SK-N-SH (cell line): ENCODE measurements at regions not wholly inside any gene's neighbourhood (a gene's known extent, or its start where the extent isn't known, plus 50 kb on each side); places are given as distances from the start of the nearest gene placed in this dataset.
A peak's percentile ranks its signal among the peaks of the same experiment; 100 is the strongest.

Experiments
- CHD2 ChIP-seq: fragments of 150-350 bp; IDR thresholded peaks from 2 replicates; pipeline ENCODE4 v1.6.1; 2018; ENCODE audit warnings: low read length; ENCODE audit not compliant: partially characterized antibody
- EP300 ChIP-seq, 2 experiments: IDR thresholded peaks; 2 replicates each; pipeline versions ENCODE4 v1.4.0 to v1.6.1; 2012; ENCODE audit warnings: borderline replicate concordance in 1 of 2, low read depth in 1 of 2, low read length in 1 of 2
- JUND ChIP-seq: IDR thresholded peaks from 2 replicates; pipeline ENCODE4 v1.4.0; 2012
- MEF2A ChIP-seq: IDR thresholded peaks from 2 replicates; pipeline ENCODE4 v1.4.0; 2012; ENCODE audit warnings: low read depth, borderline replicate concordance
- MXI1 ChIP-seq: IDR thresholded peaks from 2 replicates; pipeline ENCODE4 v1.6.1; 2012; ENCODE audit warnings: mild to moderate bottlenecking, low read depth, low read length, improper control_type of control experiment
- NFIC ChIP-seq: IDR thresholded peaks from 2 replicates; pipeline ENCODE4 v1.4.0; 2012; ENCODE audit warnings: borderline replicate concordance
- POLR2AphosphoS5 ChIP-seq: IDR thresholded peaks from 2 replicates; pipeline ENCODE4 v1.6.1; 2012; ENCODE audit warnings: low read depth, low read length
- RXRA ChIP-seq: IDR thresholded peaks from 2 replicates; pipeline ENCODE4 v1.4.0; 2012; ENCODE audit warnings: low read depth, mild to moderate bottlenecking, borderline replicate concordance
- SMC3 ChIP-seq: IDR thresholded peaks from 2 replicates; pipeline ENCODE4 v1.6.1; 2012; ENCODE audit warnings: low read depth, low read length, improper control_type of control experiment
- TCF12 ChIP-seq: IDR thresholded peaks from 2 replicates; pipeline ENCODE4 v1.4.0; 2012
- YY1 ChIP-seq: IDR thresholded peaks from 2 replicates; pipeline ENCODE4 v1.4.0; 2012; ENCODE audit warnings: low read depth, mild to moderate bottlenecking
- TF ChIP-seq, protein P1 (sequence below): fragments of 200-600 bp; sonication (generic); IDR thresholded peaks from 2 replicates; pipeline ENCODE4 v1.6.1; 2017; ENCODE audit warnings: antibody characterized with exemption, mild to moderate bottlenecking, moderate library complexity
- TF ChIP-seq, protein P2 (sequence below): IDR thresholded peaks from 2 replicates; pipeline ENCODE4; 2012

DNA sequence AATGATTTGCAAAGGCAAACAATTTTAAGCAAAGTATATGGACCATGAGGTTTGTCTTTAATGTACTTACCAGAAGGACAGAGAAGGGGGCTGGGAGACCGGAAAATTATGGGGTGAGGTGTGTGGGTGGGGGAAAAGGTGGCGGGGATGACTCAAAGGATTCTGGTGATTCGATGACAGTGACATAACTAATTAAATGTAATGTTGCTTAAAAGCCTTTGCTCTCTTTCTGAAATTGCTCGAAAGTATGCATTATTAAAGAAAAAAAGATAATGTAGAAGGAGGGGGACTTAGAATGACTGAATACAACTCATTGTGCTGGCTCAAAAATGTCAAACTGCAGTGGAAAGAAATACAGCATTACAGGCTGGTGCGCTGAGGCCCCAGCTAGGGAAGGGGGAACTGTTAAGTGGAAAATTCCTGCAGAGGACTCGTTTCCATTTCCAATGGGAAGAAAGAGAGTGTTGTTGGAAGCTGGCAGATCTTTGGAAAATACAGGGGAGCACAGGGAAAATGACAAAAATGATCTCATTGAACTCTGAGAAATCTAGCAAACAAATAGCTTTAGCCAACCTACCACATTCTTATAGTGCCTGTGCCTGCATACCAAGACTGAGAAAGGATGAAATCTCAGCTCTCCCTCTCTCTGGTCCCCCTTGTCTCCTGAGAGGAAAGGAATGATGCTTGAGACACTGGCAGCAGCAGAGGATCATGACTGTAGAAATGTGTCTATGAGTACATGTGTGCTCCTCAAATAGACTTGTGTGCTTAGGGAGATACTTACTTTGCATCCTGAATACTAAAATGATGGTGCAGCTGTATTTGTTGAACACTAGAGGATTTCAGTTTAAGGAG lies 632.4 kb downstream of the NYAP2 start:
- TF ChIP-seq, protein P1, sequence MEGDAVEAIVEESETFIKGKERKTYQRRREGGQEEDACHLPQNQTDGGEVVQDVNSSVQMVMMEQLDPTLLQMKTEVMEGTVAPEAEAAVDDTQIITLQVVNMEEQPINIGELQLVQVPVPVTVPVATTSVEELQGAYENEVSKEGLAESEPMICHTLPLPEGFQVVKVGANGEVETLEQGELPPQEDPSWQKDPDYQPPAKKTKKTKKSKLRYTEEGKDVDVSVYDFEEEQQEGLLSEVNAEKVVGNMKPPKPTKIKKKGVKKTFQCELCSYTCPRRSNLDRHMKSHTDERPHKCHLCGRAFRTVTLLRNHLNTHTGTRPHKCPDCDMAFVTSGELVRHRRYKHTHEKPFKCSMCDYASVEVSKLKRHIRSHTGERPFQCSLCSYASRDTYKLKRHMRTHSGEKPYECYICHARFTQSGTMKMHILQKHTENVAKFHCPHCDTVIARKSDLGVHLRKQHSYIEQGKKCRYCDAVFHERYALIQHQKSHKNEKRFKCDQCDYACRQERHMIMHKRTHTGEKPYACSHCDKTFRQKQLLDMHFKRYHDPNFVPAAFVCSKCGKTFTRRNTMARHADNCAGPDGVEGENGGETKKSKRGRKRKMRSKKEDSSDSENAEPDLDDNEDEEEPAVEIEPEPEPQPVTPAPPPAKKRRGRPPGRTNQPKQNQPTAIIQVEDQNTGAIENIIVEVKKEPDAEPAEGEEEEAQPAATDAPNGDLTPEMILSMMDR = no peak
- TF ChIP-seq YY1 (no peak), SMC3 (no peak), NFIC (no peak), RXRA (no peak; the same call in 1 of the 2 replicates), TCF12 (no peak), MEF2A (no peak), EP300 (IDR thresholded peaks at IDR 0.05; ENCODE audit: borderline replicate concordance in 1 of 2, low read depth in 1 of 2, low read length in 1 of 2) (no peak), CHD2 (no peak), POLR2AphosphoS5 (no peak), MXI1 (no peak), JUND (no peak)
- TF ChIP-seq, protein P2, sequence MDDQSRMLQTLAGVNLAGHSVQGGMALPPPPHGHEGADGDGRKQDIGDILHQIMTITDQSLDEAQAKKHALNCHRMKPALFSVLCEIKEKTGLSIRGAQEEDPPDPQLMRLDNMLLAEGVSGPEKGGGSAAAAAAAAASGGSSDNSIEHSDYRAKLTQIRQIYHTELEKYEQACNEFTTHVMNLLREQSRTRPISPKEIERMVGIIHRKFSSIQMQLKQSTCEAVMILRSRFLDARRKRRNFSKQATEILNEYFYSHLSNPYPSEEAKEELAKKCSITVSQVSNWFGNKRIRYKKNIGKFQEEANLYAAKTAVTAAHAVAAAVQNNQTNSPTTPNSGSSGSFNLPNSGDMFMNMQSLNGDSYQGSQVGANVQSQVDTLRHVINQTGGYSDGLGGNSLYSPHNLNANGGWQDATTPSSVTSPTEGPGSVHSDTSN = peak; percentile 2; the same call in 1 of the 2 replicates
